ENCODE measurements at regions not wholly inside any gene's neighbourhood (a gene's known extent, or its start where the extent isn't known, plus 50 kb on each side); places are given as distances from the start of the nearest gene placed in this dataset.

DNA sequence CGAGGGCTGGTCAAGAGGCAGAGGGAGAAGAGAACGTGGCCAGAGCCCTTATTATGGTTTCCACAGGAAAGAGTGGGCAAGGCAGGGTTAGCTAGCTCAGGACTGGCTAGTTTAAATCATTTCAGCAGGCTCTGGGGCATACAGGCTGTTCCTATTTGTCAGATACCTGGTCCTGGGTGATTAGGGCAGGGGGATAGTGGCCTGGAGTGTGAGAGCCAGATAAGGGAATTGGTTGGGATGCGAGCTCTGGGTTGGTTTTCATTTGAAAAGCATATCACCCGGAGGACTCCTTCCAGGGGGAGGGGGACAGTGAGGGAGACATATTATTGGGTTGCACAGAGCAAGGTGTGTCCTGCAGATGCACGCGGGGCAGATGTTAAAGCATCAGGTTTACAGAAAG is 75.3 kb upstream of the CLDN10 start:
- TF ChIP-seq POLR2AphosphoS5 (IDR thresholded peaks at IDR 0.05; ENCODE audit: low read depth, low read length) (no peak), ASH2L (IDR thresholded peaks at IDR 0.05; ENCODE audit: low read length) (no peak), YY1 (IDR thresholded peaks at IDR 0.05; ENCODE audit: low read depth, low read length) (no peak), NRF1 (IDR thresholded peaks at IDR 0.05; ENCODE audit: low read depth, low read length) (no peak)
- TF ChIP-seq, protein P1, sequence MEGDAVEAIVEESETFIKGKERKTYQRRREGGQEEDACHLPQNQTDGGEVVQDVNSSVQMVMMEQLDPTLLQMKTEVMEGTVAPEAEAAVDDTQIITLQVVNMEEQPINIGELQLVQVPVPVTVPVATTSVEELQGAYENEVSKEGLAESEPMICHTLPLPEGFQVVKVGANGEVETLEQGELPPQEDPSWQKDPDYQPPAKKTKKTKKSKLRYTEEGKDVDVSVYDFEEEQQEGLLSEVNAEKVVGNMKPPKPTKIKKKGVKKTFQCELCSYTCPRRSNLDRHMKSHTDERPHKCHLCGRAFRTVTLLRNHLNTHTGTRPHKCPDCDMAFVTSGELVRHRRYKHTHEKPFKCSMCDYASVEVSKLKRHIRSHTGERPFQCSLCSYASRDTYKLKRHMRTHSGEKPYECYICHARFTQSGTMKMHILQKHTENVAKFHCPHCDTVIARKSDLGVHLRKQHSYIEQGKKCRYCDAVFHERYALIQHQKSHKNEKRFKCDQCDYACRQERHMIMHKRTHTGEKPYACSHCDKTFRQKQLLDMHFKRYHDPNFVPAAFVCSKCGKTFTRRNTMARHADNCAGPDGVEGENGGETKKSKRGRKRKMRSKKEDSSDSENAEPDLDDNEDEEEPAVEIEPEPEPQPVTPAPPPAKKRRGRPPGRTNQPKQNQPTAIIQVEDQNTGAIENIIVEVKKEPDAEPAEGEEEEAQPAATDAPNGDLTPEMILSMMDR (IDR thresholded peaks at IDR 0.05; ENCODE audit: control extremely low read depth in 1 of 3, insufficient read depth in 1 of 3, low read depth in 1 of 3, low read length in 3 of 3) = no peak

All from H1 (cell line).